Skin epidermis (tissue), 12 donors: ENCODE measurements at regions not wholly inside any gene's neighbourhood (a gene's known extent, or its start where the extent isn't known, plus 50 kb on each side); places are given as distances from the start of the nearest gene placed in this dataset.
A peak's percentile ranks its signal among the peaks of the same experiment; 100 is the strongest.

Experiments used
- H3K27ac ChIP-seq, 21 experiments: fragments of 200-600 bp; sonication (generic) in 11 of 21; one replicate each; pipeline ENCODE4 v1.5.0; 2020; ENCODE audit warnings: mild to moderate bottlenecking in 3 of 21, inconsistent platforms in 2 of 21, moderate library complexity in 2 of 21
- H3K4me3 ChIP-seq, 7 experiments: fragments of 200-600 bp; sonication (generic) in 2 of 7; one replicate each; pipeline ENCODE4 v1.5.0; 2020; ENCODE audit warnings: inconsistent platforms in 2 of 7, mild to moderate bottlenecking in 2 of 7, moderate library complexity in 1 of 7

GRCh38 chr18:67305466-67305865 lies 211.1 kb downstream of the DSEL start:
- no peak overlapping the region for H3K4me3 ChIP-seq
- H3K27ac ChIP-seq = no peak overlapping the region

- Histone ChIP-seq H3K27ac (no peak overlapping the region), H3K4me3 (no peak overlapping the region)
Observed at GRCh38 chr18:67302043-67302442, 214.5 kb downstream of the DSEL start.

GRCh38 chr18:67301592-67301991 lies 214.9 kb downstream of the DSEL start:
- no peak overlapping the region for H3K27ac ChIP-seq
- H3K4me3 ChIP-seq = no peak overlapping the region

DNA sequence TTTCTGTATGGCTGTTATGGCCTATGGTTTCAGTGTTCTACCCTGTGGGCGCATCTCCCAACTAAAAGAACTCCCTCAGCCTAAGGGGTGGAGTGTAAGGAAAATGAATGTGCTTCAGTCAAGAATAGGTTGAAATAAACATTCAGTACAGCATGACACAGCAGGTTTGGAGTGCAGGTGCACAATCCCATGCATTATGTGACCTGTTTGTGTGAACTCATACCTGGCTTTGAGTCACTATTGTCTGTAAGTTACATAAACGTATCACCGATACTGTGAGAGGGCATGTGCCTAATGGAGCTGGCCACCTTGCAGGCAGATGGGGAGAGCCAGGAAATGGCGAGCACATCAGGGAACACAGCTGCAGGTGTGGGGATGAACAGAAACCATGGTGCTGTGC lies 216.0 kb downstream of the DSEL start:
- Histone ChIP-seq H3K4me3 (no peak overlapping the region), H3K27ac (no peak overlapping the region)

DNA sequence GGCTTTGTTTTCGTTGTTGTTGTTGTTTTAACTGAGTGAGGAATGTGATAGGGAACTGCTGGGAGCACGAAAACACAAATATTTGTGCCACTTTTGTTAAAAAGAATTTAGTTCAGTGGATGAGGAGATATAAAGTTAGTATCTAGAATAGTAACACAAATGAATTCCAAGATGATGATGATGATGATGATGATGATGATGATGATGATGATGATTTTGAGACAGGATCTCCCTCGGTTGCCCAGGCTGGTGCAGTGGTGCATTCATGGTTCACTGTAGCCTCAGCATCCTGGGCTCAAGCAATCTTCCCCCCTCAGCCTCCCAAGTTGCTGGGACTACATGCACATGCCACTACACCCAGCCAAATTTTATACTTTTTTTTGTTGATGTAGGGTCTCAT lies 223.7 kb downstream of the DSEL start:
- Histone ChIP-seq H3K27ac (no peak overlapping the region), H3K4me3 (no peak overlapping the region)

DNA sequence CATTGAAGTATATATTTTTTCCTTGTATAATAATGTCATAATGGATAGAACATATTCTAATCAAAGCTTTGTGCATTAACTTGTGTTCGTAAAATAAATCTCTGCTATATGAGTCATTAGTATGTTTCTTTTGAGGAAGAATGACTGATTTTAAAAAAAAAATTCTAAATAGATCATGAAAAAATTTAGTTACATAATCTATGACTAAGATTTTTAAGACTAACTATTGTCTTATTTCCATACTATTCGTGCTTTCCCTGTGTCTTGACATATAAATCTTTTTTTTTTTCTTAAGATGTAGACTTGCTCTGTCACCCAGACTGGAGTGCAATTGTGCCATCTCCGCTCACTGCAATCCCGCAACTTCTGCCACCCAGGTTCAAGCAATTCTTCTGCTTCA lies 226.1 kb downstream of the DSEL start:
- Histone ChIP-seq H3K4me3 (no peak overlapping the region), H3K27ac (no peak overlapping the region)

DNA sequence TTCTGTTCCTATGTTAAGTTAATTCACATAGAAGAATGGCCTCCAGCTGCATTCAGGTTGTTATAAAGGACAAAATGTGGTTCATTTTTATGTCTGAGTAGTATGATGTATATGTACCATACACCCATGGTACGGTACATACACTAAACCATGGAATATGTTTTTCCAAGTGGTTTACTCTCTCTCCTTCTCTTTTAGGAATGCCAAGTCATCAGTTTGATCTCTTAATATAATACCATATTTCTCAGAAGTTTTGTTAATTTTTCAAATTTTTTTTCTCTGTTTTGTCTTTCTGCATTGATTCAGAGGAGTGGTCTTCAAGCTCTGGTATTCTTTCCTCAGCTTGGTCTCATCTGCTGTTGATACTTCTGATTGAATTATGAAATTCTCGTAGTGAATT lies 230.9 kb downstream of the DSEL start:
- H3K4me3 ChIP-seq = no peak overlapping the region
- H3K27ac ChIP-seq = no peak overlapping the region

GRCh38 chr18:67282796-67283195 lies 233.7 kb downstream of the DSEL start:
- H3K4me3 ChIP-seq = no peak overlapping the region
- no peak overlapping the region for H3K27ac ChIP-seq

DNA sequence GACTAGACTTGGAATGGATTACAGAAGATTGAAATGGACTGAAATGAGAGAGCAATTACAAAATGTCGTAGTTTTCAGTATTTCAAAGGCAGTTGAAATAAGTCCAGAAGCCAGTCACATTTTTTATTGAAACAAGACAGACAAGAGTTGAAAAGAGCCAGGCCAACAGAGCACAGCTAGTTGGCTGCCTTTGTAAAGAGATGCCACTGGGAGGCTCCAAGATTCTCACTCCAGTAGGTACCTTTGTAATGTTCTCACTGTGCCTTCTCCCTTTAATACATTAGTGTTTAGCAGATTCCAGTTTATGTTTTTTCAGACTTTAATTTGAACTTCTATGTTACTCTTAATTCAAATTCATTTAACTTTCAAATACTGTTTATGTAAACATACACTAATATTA lies 234.8 kb downstream of the DSEL start:
- no peak overlapping the region for H3K27ac ChIP-seq
- no peak overlapping the region for H3K4me3 ChIP-seq

- Histone ChIP-seq H3K27ac (no peak overlapping the region), H3K4me3 (no peak overlapping the region)
Observed at GRCh38 chr18:67280486-67281242, 235.9 kb downstream of the DSEL start.

- Histone ChIP-seq H3K27ac (no peak overlapping the region), H3K4me3 (no peak overlapping the region)
Observed at GRCh38 chr18:67279988-67280387, 236.5 kb downstream of the DSEL start.

- H3K27ac ChIP-seq = no peak overlapping the region
- no peak overlapping the region for H3K4me3 ChIP-seq
Observed at GRCh38 chr18:67278984-67279383, 237.5 kb downstream of the DSEL start.

DNA sequence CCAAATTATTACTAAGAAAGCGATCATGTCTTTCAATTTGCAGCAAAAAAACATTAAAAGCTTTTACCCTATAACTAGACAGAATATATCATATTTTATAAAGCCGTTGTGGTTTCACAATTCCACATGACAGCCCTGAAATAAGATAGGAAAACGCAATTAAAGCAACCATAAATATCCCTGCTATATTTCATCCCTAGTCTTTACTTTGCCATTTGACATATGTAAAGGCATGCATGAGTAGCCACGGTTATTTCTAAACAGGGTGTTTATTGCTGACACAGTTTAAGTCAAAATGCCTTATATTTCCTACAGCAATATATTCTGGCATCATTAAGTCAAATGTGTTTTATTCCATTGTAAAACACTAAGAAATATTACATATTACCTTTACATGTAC lies 239.9 kb downstream of the DSEL start:
- no peak overlapping the region for H3K27ac ChIP-seq
- H3K4me3 ChIP-seq = no peak overlapping the region

DNA sequence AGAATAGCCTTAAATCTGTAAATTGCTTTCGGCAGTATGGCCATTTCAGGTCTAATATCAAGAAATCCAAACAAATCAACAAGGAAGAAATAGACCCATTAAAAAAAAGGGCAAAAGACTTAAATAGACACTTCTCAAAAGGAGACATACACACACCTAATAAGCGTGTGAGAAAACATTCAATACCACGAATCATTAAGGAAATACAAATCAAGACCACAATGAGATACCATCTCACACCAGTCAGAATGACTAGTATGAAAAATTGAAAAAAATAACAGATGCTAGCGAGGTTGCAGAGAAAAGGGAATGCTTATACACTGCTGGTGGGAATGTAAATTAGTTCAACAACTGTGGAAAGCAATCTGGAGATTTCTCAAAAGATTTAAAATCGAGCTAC lies 243.2 kb downstream of the DSEL start:
- H3K4me3 ChIP-seq = no peak overlapping the region
- no peak overlapping the region for H3K27ac ChIP-seq

GRCh38 chr18:67269206-67269605 lies 247.3 kb downstream of the DSEL start:
- H3K4me3 ChIP-seq = no peak overlapping the region
- no peak overlapping the region for H3K27ac ChIP-seq

- no peak overlapping the region for H3K27ac ChIP-seq
- no peak overlapping the region for H3K4me3 ChIP-seq
Observed at GRCh38 chr18:67268530-67268929, 248.0 kb downstream of the DSEL start.

- H3K27ac ChIP-seq = peak overlapping the region in 3 of 21 experiments; percentile 19 to 48 (median 37)
Observed at GRCh38 chr18:67266246-67267237, 250.0 kb downstream of the DSEL start.

DNA sequence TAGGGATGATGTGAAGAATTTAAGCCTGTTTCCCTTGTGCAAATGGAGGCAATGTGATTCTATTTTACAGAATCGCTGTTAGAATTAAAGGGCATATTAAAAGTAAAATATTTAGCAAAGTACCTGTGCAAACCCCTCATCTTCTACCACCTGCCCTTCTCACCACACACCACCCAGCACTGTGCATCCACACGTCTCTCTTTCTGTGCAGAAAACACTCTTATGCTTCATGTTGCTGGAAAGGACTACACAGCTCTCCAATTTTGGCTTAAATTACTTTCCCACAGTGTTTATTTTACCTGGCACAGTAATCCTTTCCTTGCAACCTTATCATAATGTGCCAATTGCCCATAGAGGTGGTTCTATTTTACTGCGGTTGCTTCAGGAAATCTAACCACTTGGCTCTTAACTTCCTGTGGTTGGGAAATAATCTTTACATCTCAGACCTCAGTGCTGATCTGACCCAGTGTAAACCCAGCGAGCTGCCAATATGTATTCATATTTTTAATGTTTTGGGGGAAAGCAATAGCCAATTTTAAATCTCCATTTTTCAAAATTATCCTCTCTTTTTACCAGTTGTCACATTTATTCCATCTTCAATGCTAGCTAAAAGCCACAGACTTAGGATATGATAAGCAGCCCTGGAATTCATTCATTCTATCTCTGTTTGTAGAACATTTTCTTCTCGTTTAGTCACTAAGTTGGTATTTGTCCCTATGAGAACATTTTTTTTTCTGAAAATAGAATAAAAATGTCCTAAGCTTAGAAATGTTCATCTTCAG lies 250.9 kb downstream of the DSEL start:
- Histone ChIP-seq H3K4me3 (no peak overlapping the region), H3K27ac (peak overlapping the region in 3 of 21 experiments; percentile 9 to 48 (median 37))

More at GRCh38 chr18:67266246-67267237, 250.0 kb downstream of the DSEL start:
- no peak overlapping the region for H3K4me3 ChIP-seq

DNA sequence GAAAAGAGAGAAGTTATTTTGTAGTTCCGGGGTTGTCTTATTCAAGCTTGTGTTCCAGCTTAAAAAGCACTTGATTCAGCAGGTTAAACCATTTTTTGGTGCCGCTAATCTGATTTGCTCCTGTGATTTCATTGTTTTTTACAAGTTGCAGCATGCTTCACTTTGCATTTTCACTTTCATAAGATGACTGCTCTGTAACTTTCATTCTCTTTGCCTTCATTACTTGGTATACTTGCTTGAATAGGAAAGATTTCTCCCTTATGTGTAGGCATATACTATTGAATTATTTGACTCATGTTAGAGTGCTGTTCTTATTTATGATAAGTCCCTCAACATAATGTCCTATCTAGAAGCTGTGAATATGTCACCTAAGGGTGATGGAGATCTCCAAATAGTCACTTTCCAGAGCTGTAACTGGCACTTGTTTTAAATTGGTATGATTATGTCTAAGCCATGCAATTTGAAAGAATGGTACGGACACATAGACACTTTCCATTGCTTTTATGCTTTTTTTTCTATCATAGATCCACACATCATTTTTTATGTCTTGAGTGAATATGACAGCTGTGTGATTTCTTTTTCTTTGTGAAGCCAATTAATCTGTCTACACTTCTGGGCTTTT lies 254.5 kb downstream of the DSEL start:
- no peak overlapping the region for H3K27ac ChIP-seq
- no peak overlapping the region for H3K4me3 ChIP-seq

GRCh38 chr18:67260841-67261240 lies 255.7 kb downstream of the DSEL start:
- no peak overlapping the region for H3K27ac ChIP-seq
- H3K4me3 ChIP-seq = no peak overlapping the region
